GM12875 (cell line): ENCODE measurements at regions not wholly inside any gene's neighbourhood (a gene's known extent, or its start where the extent isn't known, plus 50 kb on each side); places are given as distances from the start of the nearest gene placed in this dataset.

Experiments
- H3K4me3 ChIP-seq: one replicate; pipeline ENCODE4 v1.5.1; 2011; ENCODE audit warnings: low read depth, low read length, control low read depth
- CTCF ChIP-seq: IDR thresholded peaks from 2 replicates; pipeline ENCODE4 v1.5.1; 2011; ENCODE audit warnings: low read depth, mild to moderate bottlenecking, control low read depth, inconsistent platforms, low read length, moderate library complexity, borderline replicate concordance; ENCODE audit not compliant: insufficient read depth

- TF ChIP-seq CTCF = no peak
- no peak overlapping the region for H3K4me3 ChIP-seq
Measured at GRCh38 chr2:4964001-4964540, 728.1 kb upstream of the SOX11 start.

GRCh38 chr2:4964579-4964978 is 727.6 kb upstream of the SOX11 start:
- no peak overlapping the region for H3K4me3 ChIP-seq
- no peak for TF ChIP-seq CTCF

- no peak overlapping the region for H3K4me3 ChIP-seq
- no peak for TF ChIP-seq CTCF
Measured at GRCh38 chr2:4965556-4966320, 726.4 kb upstream of the SOX11 start.

GRCh38 chr2:4967206-4967605 is 725.0 kb upstream of the SOX11 start:
- no peak overlapping the region for H3K4me3 ChIP-seq
- TF ChIP-seq CTCF = no peak

- TF ChIP-seq CTCF = no peak
- no peak overlapping the region for H3K4me3 ChIP-seq
Measured at GRCh38 chr2:4972472-4972871, 719.7 kb upstream of the SOX11 start.

- TF ChIP-seq CTCF = no peak
- H3K4me3 ChIP-seq = no peak overlapping the region
Measured at GRCh38 chr2:4973354-4973753, 718.8 kb upstream of the SOX11 start.

GRCh38 chr2:4973973-4974372 is 718.2 kb upstream of the SOX11 start:
- no peak for TF ChIP-seq CTCF
- no peak overlapping the region for H3K4me3 ChIP-seq
